ENCODE measurements at regions not wholly inside any gene's neighbourhood (a gene's known extent, or its start where the extent isn't known, plus 50 kb on each side); places are given as distances from the start of the nearest gene placed in this dataset.

- Histone ChIP-seq H3K36me3 (ENCODE audit: control insufficient read depth, low read depth, low read length) (no peaks in the 10 kb centered on the region), H3K27ac (ENCODE audit: low read length) (no peak overlapping the region), H3K4me3 (ENCODE audit: low read length) (no peak overlapping the region), H3K27me3 (ENCODE audit: control insufficient read depth, insufficient read depth, low read length) (no peaks in the 10 kb centered on the region), H3K9me3 (ENCODE audit: control insufficient read depth, low read depth, low read length) (no peaks in the 10 kb centered on the region), H3K4me1 (ENCODE audit: control insufficient read depth, low read depth, low read length) (peaks cover 12% of the 10 kb centered on the region), H3K9ac (ENCODE audit: low read length) (no peak overlapping the region)
Observed at GRCh38 chr13:74978591-74978990, 503.4 kb downstream of the TBC1D4 start.

- H3K36me3 ChIP-seq (ENCODE audit: control insufficient read depth, low read depth, low read length) = no peaks in the 10 kb centered on the region
- no peak overlapping the region for H3K9ac ChIP-seq (ENCODE audit: low read length)
- H3K27ac ChIP-seq (ENCODE audit: low read length) = no peak overlapping the region
- peaks cover 12% of the 10 kb centered on the region for H3K4me1 ChIP-seq (ENCODE audit: control insufficient read depth, low read depth, low read length)
- H3K4me3 ChIP-seq (ENCODE audit: low read length) = no peak overlapping the region
- no peaks in the 10 kb centered on the region for H3K27me3 ChIP-seq (ENCODE audit: control insufficient read depth, insufficient read depth, low read length)
- no peaks in the 10 kb centered on the region for H3K9me3 ChIP-seq (ENCODE audit: control insufficient read depth, low read depth, low read length)
Observed at GRCh38 chr13:74977498-74977897, 504.5 kb downstream of the TBC1D4 start.

- Histone ChIP-seq H3K27ac (ENCODE audit: low read length) (no peak overlapping the region), H3K4me1 (ENCODE audit: control insufficient read depth, low read depth, low read length) (peaks cover 12% of the 10 kb centered on the region), H3K27me3 (ENCODE audit: control insufficient read depth, insufficient read depth, low read length) (no peaks in the 10 kb centered on the region), H3K9ac (ENCODE audit: low read length) (no peak overlapping the region), H3K36me3 (ENCODE audit: control insufficient read depth, low read depth, low read length) (no peaks in the 10 kb centered on the region), H3K4me3 (ENCODE audit: low read length) (no peak overlapping the region), H3K9me3 (ENCODE audit: control insufficient read depth, low read depth, low read length) (no peaks in the 10 kb centered on the region)
Observed at GRCh38 chr13:74975111-74975510, 506.9 kb downstream of the TBC1D4 start.

- no peaks in the 10 kb centered on the region for H3K36me3 ChIP-seq (ENCODE audit: control insufficient read depth, low read depth, low read length)
- H3K27me3 ChIP-seq (ENCODE audit: control insufficient read depth, insufficient read depth, low read length) = no peaks in the 10 kb centered on the region
- H3K27ac ChIP-seq (ENCODE audit: low read length) = no peak overlapping the region
- H3K9ac ChIP-seq (ENCODE audit: low read length) = no peak overlapping the region
- H3K4me3 ChIP-seq (ENCODE audit: low read length) = no peak overlapping the region
- H3K9me3 ChIP-seq (ENCODE audit: control insufficient read depth, low read depth, low read length) = no peaks in the 10 kb centered on the region
- peaks cover 12% of the 10 kb centered on the region for H3K4me1 ChIP-seq (ENCODE audit: control insufficient read depth, low read depth, low read length)
Observed at GRCh38 chr13:74973935-74974879, 507.8 kb downstream of the TBC1D4 start.

- H3K27ac ChIP-seq (ENCODE audit: low read length) = no peak overlapping the region
- H3K36me3 ChIP-seq (ENCODE audit: control insufficient read depth, low read depth, low read length) = no peaks in the 10 kb centered on the region
- H3K9me3 ChIP-seq (ENCODE audit: control insufficient read depth, low read depth, low read length) = no peaks in the 10 kb centered on the region
- H3K4me1 ChIP-seq (ENCODE audit: control insufficient read depth, low read depth, low read length) = peaks cover 2% of the 10 kb centered on the region
- no peaks in the 10 kb centered on the region for H3K27me3 ChIP-seq (ENCODE audit: control insufficient read depth, insufficient read depth, low read length)
- no peak overlapping the region for H3K9ac ChIP-seq (ENCODE audit: low read length)
- H3K4me3 ChIP-seq (ENCODE audit: low read length) = no peak overlapping the region
Observed at GRCh38 chr13:74969419-74969818, 512.5 kb downstream of the TBC1D4 start.

- H3K27ac ChIP-seq (ENCODE audit: low read length) = no peak overlapping the region
- H3K27me3 ChIP-seq (ENCODE audit: control insufficient read depth, insufficient read depth, low read length) = no peaks in the 10 kb centered on the region
- H3K9me3 ChIP-seq (ENCODE audit: control insufficient read depth, low read depth, low read length) = no peaks in the 10 kb centered on the region
- H3K9ac ChIP-seq (ENCODE audit: low read length) = no peak overlapping the region
- H3K4me1 ChIP-seq (ENCODE audit: control insufficient read depth, low read depth, low read length) = no peaks in the 10 kb centered on the region
- H3K36me3 ChIP-seq (ENCODE audit: control insufficient read depth, low read depth, low read length) = no peaks in the 10 kb centered on the region
- no peak overlapping the region for H3K4me3 ChIP-seq (ENCODE audit: low read length)
Observed at GRCh38 chr13:74966814-74967424, 515.0 kb downstream of the TBC1D4 start.

- no peaks in the 10 kb centered on the region for H3K36me3 ChIP-seq (ENCODE audit: control insufficient read depth, low read depth, low read length)
- H3K9me3 ChIP-seq (ENCODE audit: control insufficient read depth, low read depth, low read length) = no peaks in the 10 kb centered on the region
- H3K27ac ChIP-seq (ENCODE audit: low read length) = no peak overlapping the region
- H3K27me3 ChIP-seq (ENCODE audit: control insufficient read depth, insufficient read depth, low read length) = no peaks in the 10 kb centered on the region
- H3K4me3 ChIP-seq (ENCODE audit: low read length) = no peak overlapping the region
- H3K9ac ChIP-seq (ENCODE audit: low read length) = no peak overlapping the region
- H3K4me1 ChIP-seq (ENCODE audit: control insufficient read depth, low read depth, low read length) = no peaks in the 10 kb centered on the region
Observed at GRCh38 chr13:74966275-74966674, 515.7 kb downstream of the TBC1D4 start.

- Histone ChIP-seq H3K4me1 (ENCODE audit: control insufficient read depth, low read depth, low read length) (no peaks in the 10 kb centered on the region), H3K4me3 (ENCODE audit: low read length) (no peak overlapping the region), H3K36me3 (ENCODE audit: control insufficient read depth, low read depth, low read length) (no peaks in the 10 kb centered on the region), H3K27me3 (ENCODE audit: control insufficient read depth, insufficient read depth, low read length) (no peaks in the 10 kb centered on the region), H3K9me3 (ENCODE audit: control insufficient read depth, low read depth, low read length) (no peaks in the 10 kb centered on the region), H3K27ac (ENCODE audit: low read length) (no peak overlapping the region), H3K9ac (ENCODE audit: low read length) (no peak overlapping the region)
Observed at GRCh38 chr13:74945637-74946036, 536.3 kb downstream of the TBC1D4 start.

GRCh38 chr13:74931698-74932433 lies 550.1 kb downstream of the TBC1D4 start:
- no peak overlapping the region for H3K4me3 ChIP-seq (ENCODE audit: low read length)
- H3K27ac ChIP-seq (ENCODE audit: low read length) = no peak overlapping the region
- no peaks in the 10 kb centered on the region for H3K4me1 ChIP-seq (ENCODE audit: control insufficient read depth, low read depth, low read length)
- no peak overlapping the region for H3K9ac ChIP-seq (ENCODE audit: low read length)
- no peaks in the 10 kb centered on the region for H3K36me3 ChIP-seq (ENCODE audit: control insufficient read depth, low read depth, low read length)
- H3K9me3 ChIP-seq (ENCODE audit: control insufficient read depth, low read depth, low read length) = no peaks in the 10 kb centered on the region
- no peaks in the 10 kb centered on the region for H3K27me3 ChIP-seq (ENCODE audit: control insufficient read depth, insufficient read depth, low read length)

GRCh38 chr13:74930402-74931165 lies 551.4 kb downstream of the TBC1D4 start:
- no peak overlapping the region for H3K27ac ChIP-seq (ENCODE audit: low read length)
- no peaks in the 10 kb centered on the region for H3K27me3 ChIP-seq (ENCODE audit: control insufficient read depth, insufficient read depth, low read length)
- no peak overlapping the region for H3K4me3 ChIP-seq (ENCODE audit: low read length)
- H3K9me3 ChIP-seq (ENCODE audit: control insufficient read depth, low read depth, low read length) = no peaks in the 10 kb centered on the region
- no peaks in the 10 kb centered on the region for H3K4me1 ChIP-seq (ENCODE audit: control insufficient read depth, low read depth, low read length)
- no peaks in the 10 kb centered on the region for H3K36me3 ChIP-seq (ENCODE audit: control insufficient read depth, low read depth, low read length)
- H3K9ac ChIP-seq (ENCODE audit: low read length) = no peak overlapping the region

GRCh38 chr13:74929436-74929835 lies 552.5 kb downstream of the TBC1D4 start:
- Histone ChIP-seq H3K27ac (ENCODE audit: low read length) (no peak overlapping the region), H3K27me3 (ENCODE audit: control insufficient read depth, insufficient read depth, low read length) (no peaks in the 10 kb centered on the region), H3K36me3 (ENCODE audit: control insufficient read depth, low read depth, low read length) (no peaks in the 10 kb centered on the region), H3K9me3 (ENCODE audit: control insufficient read depth, low read depth, low read length) (no peaks in the 10 kb centered on the region), H3K9ac (ENCODE audit: low read length) (no peak overlapping the region), H3K4me3 (ENCODE audit: low read length) (no peak overlapping the region), H3K4me1 (ENCODE audit: control insufficient read depth, low read depth, low read length) (no peaks in the 10 kb centered on the region)

Measured in iPS-18a (cell line).